H1 (cell line): ENCODE measurements at regions not wholly inside any gene's neighbourhood (a gene's known extent, or its start where the extent isn't known, plus 50 kb on each side); places are given as distances from the start of the nearest gene placed in this dataset.

ENCODE experiments used
- CTCF ChIA-PET: fragments of 300-600 bp; sonication (Branson Sonifier 250); formaldehyde crosslinking; loops from one replicate; lab custom pipeline; 2021; ENCODE audit not compliant: partially characterized antibody; lab: Charles Lee
- POLR2A ChIA-PET: fragments of 300-600 bp; sonication (Branson Sonifier 250); formaldehyde crosslinking; loops from one replicate; lab custom pipeline; 2021; ENCODE audit warnings: inconsistent platforms; ENCODE audit not compliant: partially characterized antibody; lab: Charles Lee
- DNase-seq, 2 experiments: peaks; one replicate each; pipeline versions ENCODE4 v3.0.0 to v3.0.0-alpha.2; 2010 to 2022; ENCODE audit warnings: low spot score in 2 of 2, low read depth in 1 of 2, mixed read lengths in 1 of 2
- FAIRE-seq: peaks from 2 replicates; lab custom pipeline; 2011; peaks lifted over from hg19 to GRCh38; lab: Jason Lieb, UNC
- H2AFZ ChIP-seq: 2 replicates; pipeline ENCODE4 v1.8.1; 2012; ENCODE audit warnings: low read length, inconsistent platforms
- H2AK5ac ChIP-seq: 2 replicates; pipeline ENCODE4 v1.6.1; 2013; ENCODE audit warnings: low read depth, low read length
- H2BK120ac ChIP-seq: replicated peaks from 2 replicates; pipeline ENCODE3; 2013; ENCODE audit warnings: low read depth, low read length, inconsistent platforms
- H2BK12ac ChIP-seq: 2 replicates; pipeline ENCODE4 v1.6.1; 2013; ENCODE audit warnings: low read depth, low read length
- H2BK15ac ChIP-seq: 2 replicates; pipeline ENCODE4 v1.6.1; 2013; ENCODE audit warnings: low read length
- H2BK20ac ChIP-seq: 2 replicates; pipeline ENCODE4 v1.6.1; 2013; ENCODE audit warnings: low read length
- H2BK5ac ChIP-seq: 2 replicates; pipeline ENCODE4 v1.6.1; 2013; ENCODE audit warnings: low read depth, low read length
- H3K14ac ChIP-seq: 2 replicates; pipeline ENCODE4 v1.6.1; 2013; ENCODE audit warnings: inconsistent platforms; ENCODE audit not compliant: insufficient read length
- H3K18ac ChIP-seq: 2 replicates; pipeline ENCODE4 v1.6.1; 2013; ENCODE audit warnings: low read length; ENCODE audit errors: extremely low read depth
- H3K23ac ChIP-seq: 2 replicates; pipeline ENCODE4 v1.6.1; 2013; ENCODE audit warnings: inconsistent platforms; ENCODE audit not compliant: insufficient read length
- H3K23me2 ChIP-seq: 2 replicates; pipeline ENCODE4 v1.6.1; 2013; ENCODE audit warnings: low read depth, low read length
- H3K27ac ChIP-seq: 2 replicates; pipeline ENCODE4 v1.6.1; 2011; ENCODE audit warnings: low read depth, low read length, inconsistent platforms
- H3K27me3 ChIP-seq, 4 experiments: replicated peaks in 1 of 4; 1 replicate in 1 of 4; 2 replicates in 3 of 4; pipeline versions ENCODE4 v1.6.1 to v1.8.1; 2011 to 2013; ENCODE audit warnings: low read length in 3 of 4, mild to moderate bottlenecking in 3 of 4, inconsistent platforms in 2 of 4, mixed read lengths in 2 of 4, moderate library complexity in 1 of 4; ENCODE audit not compliant: control insufficient read depth in 3 of 4, insufficient read depth in 3 of 4; ENCODE audit errors: extremely low read depth in 1 of 4
- H3K36me3 ChIP-seq, 4 experiments: 2 replicates each; pipeline versions ENCODE4 v1.6.1 to v1.8.1; 2011 to 2013; ENCODE audit warnings: mild to moderate bottlenecking in 4 of 4, low read length in 3 of 4, moderate library complexity in 2 of 4, control low read depth in 1 of 4, inconsistent platforms in 1 of 4; ENCODE audit not compliant: insufficient read depth in 4 of 4, control insufficient read depth in 2 of 4
- H3K4ac ChIP-seq: replicated peaks from 2 replicates; pipeline ENCODE3; 2013; ENCODE audit warnings: low read length, low read depth, mixed read lengths, inconsistent platforms; ENCODE audit not compliant: insufficient read length
- H3K4me1 ChIP-seq, 4 experiments: replicated peaks in 1 of 4; 1 replicate in 1 of 4; 2 replicates in 3 of 4; pipeline versions ENCODE4 v1.6.1 to v1.8.1; 2011 to 2013; ENCODE audit warnings: low read length in 3 of 4, inconsistent platforms in 2 of 4, mixed read lengths in 1 of 4; ENCODE audit not compliant: insufficient read depth in 4 of 4, control insufficient read depth in 3 of 4
- H3K4me2 ChIP-seq, 2 experiments: 2 replicates each; pipeline versions ENCODE4 v1.6.1 to v1.8.1; 2011 to 2013; ENCODE audit warnings: low read depth in 2 of 2, low read length in 2 of 2, control low read depth in 1 of 2, inconsistent platforms in 1 of 2, mild to moderate bottlenecking in 1 of 2; ENCODE audit not compliant: insufficient read depth in 1 of 2
- H3K4me3 ChIP-seq, 4 experiments: fragments of 200-600, 300-600 bp in 1 of 4; sonication (generic), shearing (Covaris generic), sonication (Bioruptor Twin) in 1 of 4; 2 replicates each; pipeline versions ENCODE4 v1.5.1 to v1.8.1; 2011 to 2016; ENCODE audit warnings: low read length in 4 of 4, low read depth in 3 of 4, control low read depth in 2 of 4, inconsistent platforms in 2 of 4, mild to moderate bottlenecking in 2 of 4, mixed read lengths in 1 of 4, moderate library complexity in 1 of 4; ENCODE audit not compliant: insufficient read depth in 2 of 4; ENCODE audit errors: extremely low read depth in 1 of 4
- H3K56ac ChIP-seq: replicated peaks from 2 replicates; pipeline ENCODE3; 2013; ENCODE audit warnings: low read depth, mild to moderate bottlenecking, mixed read lengths, low read length, inconsistent platforms; ENCODE audit not compliant: insufficient read length
- H3K79me1 ChIP-seq: 2 replicates; pipeline ENCODE4 v1.6.1; 2013; ENCODE audit warnings: low read depth, low read length, control low read depth
- H3K79me2 ChIP-seq, 2 experiments: 2 replicates each; pipeline versions ENCODE4 v1.6.1 to v1.8.1; 2012 to 2013; ENCODE audit warnings: low read length in 2 of 2, mild to moderate bottlenecking in 2 of 2, inconsistent platforms in 1 of 2; ENCODE audit not compliant: insufficient read depth in 2 of 2, control insufficient read depth in 1 of 2
- H3K9ac ChIP-seq, 4 experiments: replicated peaks in 1 of 4; 1 replicate in 1 of 4; 2 replicates in 3 of 4; pipeline versions ENCODE4 v1.6.1 to v1.8.1; 2011 to 2013; ENCODE audit warnings: low read depth in 3 of 4, low read length in 3 of 4, control low read depth in 2 of 4, mild to moderate bottlenecking in 2 of 4, moderate library complexity in 2 of 4, inconsistent platforms in 1 of 4; ENCODE audit errors: extremely low read depth in 1 of 4
- H3K9me3 ChIP-seq, 2 experiments: 2 replicates each; pipeline versions ENCODE4 v1.6.1 to v1.8.1; 2012 to 2013; ENCODE audit warnings: mild to moderate bottlenecking in 2 of 2, moderate library complexity in 2 of 2, control low read depth in 1 of 2, inconsistent platforms in 1 of 2, low read depth in 1 of 2, low read length in 1 of 2, mixed read lengths in 1 of 2; ENCODE audit not compliant: insufficient read depth in 2 of 2
- H4K20me1 ChIP-seq, 2 experiments: replicated peaks in 1 of 2; 2 replicates each; pipeline versions ENCODE3 to v1.8.1; 2011 to 2013; ENCODE audit warnings: inconsistent platforms in 2 of 2, low read length in 2 of 2, mild to moderate bottlenecking in 1 of 2; ENCODE audit not compliant: insufficient read depth in 2 of 2, control insufficient read depth in 1 of 2
- H4K5ac ChIP-seq: 2 replicates; pipeline ENCODE4 v1.6.1; 2013; ENCODE audit warnings: low read length, low read depth, mixed read lengths, inconsistent platforms; ENCODE audit not compliant: insufficient read length
- H4K8ac ChIP-seq: 2 replicates; pipeline ENCODE4 v1.8.0; 2013; ENCODE audit warnings: mild to moderate bottlenecking, moderate library complexity, low read length, inconsistent platforms; ENCODE audit not compliant: insufficient read depth; ENCODE audit errors: extremely low read depth
- H4K91ac ChIP-seq: replicated peaks from 2 replicates; pipeline ENCODE3; 2013; ENCODE audit warnings: low read length, mixed read lengths, inconsistent platforms; ENCODE audit not compliant: insufficient read length
- BACH1 ChIP-seq: IDR thresholded peaks from 2 replicates; pipeline ENCODE4 v1.6.1; 2012; ENCODE audit warnings: low read length, improper control_type of control experiment
- CBX5 ChIP-seq: fragments of 300-800, 300-1000 bp; sonication (generic); IDR thresholded peaks from 2 replicates; pipeline ENCODE4 v1.7.1; 2016; ENCODE audit warnings: antibody characterized with exemption, low read length, low read depth
- NRF1 ChIP-seq: IDR thresholded peaks from 2 replicates; pipeline ENCODE4 v1.6.1; 2011; ENCODE audit warnings: mild to moderate bottlenecking, low read depth, low read length, improper control_type of control experiment
- RAD21 ChIP-seq, 2 experiments: IDR thresholded peaks in 1 of 2; conservative IDR thresholded peaks in 1 of 2; 2 replicates each; pipeline ENCODE4 v1.6.1; 2011; ENCODE audit warnings: low read depth in 2 of 2, low read length in 2 of 2, improper control_type of control experiment in 1 of 2, inconsistent platforms in 1 of 2, mild to moderate bottlenecking in 1 of 2, moderate library complexity in 1 of 2
- RFX5 ChIP-seq: IDR thresholded peaks from 2 replicates; pipeline ENCODE4 v1.6.1; 2011; ENCODE audit warnings: low read depth, low read length, improper control_type of control experiment, borderline replicate concordance
- RNF2 ChIP-seq: fragments of 200-900, 300-1000 bp; sonication (generic); IDR thresholded peaks from 2 replicates; pipeline ENCODE4 v1.7.1; 2016; ENCODE audit warnings: borderline replicate concordance, low read depth, mild to moderate bottlenecking, antibody characterized with exemption, low read length; ENCODE audit not compliant: poor library complexity, severe bottlenecking; ENCODE audit errors: missing control alignments
- SRF ChIP-seq: IDR thresholded peaks from 2 replicates; pipeline ENCODE4 v1.6.1; 2011; ENCODE audit warnings: mild to moderate bottlenecking, low read depth, low read length, moderate library complexity
- WGBS, 2 experiments: shearing (Covaris generic) in 1 of 2; methylation state at CpG; one replicate each; pipeline versions ENCODE4 v1.1.6 to v1.1.7; 2013 to 2015; ENCODE audit warnings: low lambda C conversion rate in 2 of 2, mixed read lengths in 2 of 2, inconsistent platforms in 1 of 2, low coverage in 1 of 2, missing lambda C conversion rate in 1 of 2; ENCODE audit not compliant: insufficient replicate concordance in 2 of 2, insufficient coverage in 1 of 2, insufficient read length in 1 of 2; ENCODE audit errors: extremely low coverage in 1 of 2, missing lambda C conversion rate in 1 of 2; 5-methylcytosine and 5-hydroxymethylcytosine counted together

DNA sequence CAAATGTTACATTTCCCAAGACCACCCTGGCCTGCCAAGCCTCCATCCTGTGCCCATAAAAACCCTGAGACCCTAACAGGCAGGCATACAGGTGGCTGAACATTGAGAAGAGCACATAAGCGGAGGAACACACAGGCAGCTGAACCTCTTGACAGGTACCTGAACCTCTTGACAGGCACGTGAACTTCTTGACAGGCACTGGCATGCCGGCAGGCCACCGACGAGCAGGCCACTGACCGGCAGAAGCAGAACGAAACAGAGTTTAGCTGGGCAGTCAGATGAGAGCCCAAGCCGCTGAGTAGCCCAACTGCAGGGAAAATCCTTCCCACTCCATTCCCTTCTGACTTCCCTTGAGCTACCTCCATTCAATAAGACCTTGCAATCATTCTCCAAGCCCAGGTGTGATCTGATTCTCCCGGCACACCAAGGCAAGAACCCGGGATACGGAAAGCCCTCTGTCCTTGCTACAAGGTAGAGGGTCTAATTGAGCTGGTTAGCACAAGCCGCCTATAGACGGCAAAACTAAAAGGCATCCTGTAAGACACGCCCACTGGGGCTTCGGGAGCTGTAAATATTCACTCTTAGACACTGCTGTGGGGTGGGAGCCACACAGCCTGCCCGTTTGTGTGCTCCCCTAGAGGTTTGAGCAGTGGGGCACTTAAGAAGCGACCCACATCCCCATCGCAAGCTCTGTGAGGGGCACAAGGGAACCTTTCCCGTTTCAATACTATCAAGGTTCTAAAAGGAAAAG is 2613.9 kb upstream of the PCDH20 start:
- no peak for FAIRE-seq
- TF ChIP-seq SRF (no peak), RNF2 (no peak), RFX5 (no peak), RAD21 (IDR thresholded peaks at IDR 0.05 in 1 of 2, conservative IDR thresholded peaks at IDR 0.05 in 1 of 2; ENCODE audit: low read depth in 2 of 2, low read length in 2 of 2) (no peak), CBX5 (no peak), NRF1 (no peak), BACH1 (no peak)

More for the DNA sequence above, 2613.9 kb upstream of the PCDH20 start:
- Histone ChIP-seq H3K36me3 (no peaks in the 10 kb centered on the region), H3K23ac (no peak overlapping the region), H3K56ac (no peak overlapping the region), H2BK5ac (no peak overlapping the region), H3K79me1 (no peaks in the 10 kb centered on the region), H4K91ac (no peak overlapping the region), H2BK15ac (no peak overlapping the region), H3K9me3 (no peaks in the 10 kb centered on the region), H3K9ac (no peak overlapping the region), H2AK5ac (no peak overlapping the region), H2BK120ac (no peak overlapping the region), H3K4me1 (no peaks in the 10 kb centered on the region), H4K5ac (no peak overlapping the region), H4K8ac (no peak overlapping the region; the same call in 1 of the 2 replicates), H2AFZ (peak overlapping the region; percentile 76), H3K4me3 (no peak overlapping the region), H4K20me1 (no peaks in the 10 kb centered on the region), H3K18ac (no peak overlapping the region), H2BK20ac (no peak overlapping the region), H3K79me2 (no peaks in the 10 kb centered on the region), H3K14ac (no peak overlapping the region), H3K4me2 (no peak overlapping the region), H3K4ac (no peak overlapping the region), H2BK12ac (no peak overlapping the region), H3K23me2 (no peaks in the 10 kb centered on the region), H3K27me3 (no peaks in the 10 kb centered on the region), H3K27ac (no peak overlapping the region)
- ChIA-PET POLR2A (no interaction called here), CTCF (interaction anchor here (0.6 to 1.1 kb wide), 3 partner anchors 17 to 843 kb away, joined by 3 read pairs; no protein-coding TSS in a partner anchor)
- no peak for DNase-seq
- WGBS, 2 experiments = 94% methylated on average over 19 of the region's 19 CpGs; no CpG with 5 or more reads in 1 of the 2 experiments
